Spinal cord (tissue), 9 donors: ENCODE measurements at regions not wholly inside any gene's neighbourhood (a gene's known extent, or its start where the extent isn't known, plus 50 kb on each side); places are given as distances from the start of the nearest gene placed in this dataset.
A peak's percentile ranks its signal among the peaks of the same experiment; 100 is the strongest.

Source experiments
- DNase-seq, 6 donors: peaks; one replicate each; pipeline versions ENCODE4 v3.0.0 to v3.0.0-alpha.2; 2013 to 2015; ENCODE audit warnings: low spot score in 6 of 6, low read depth in 4 of 6
- H3K27ac ChIP-seq: one replicate; pipeline ENCODE4 v1.5.1; 2013; ENCODE audit warnings: low read depth, low read length, control low read depth
- H3K27me3 ChIP-seq: one replicate; pipeline ENCODE4 v1.6.1; 2013; ENCODE audit warnings: low read length; ENCODE audit not compliant: control insufficient read depth, insufficient read depth
- H3K36me3 ChIP-seq: one replicate; pipeline ENCODE4 v1.6.1; 2013; ENCODE audit warnings: low read length; ENCODE audit not compliant: control insufficient read depth, insufficient read depth
- H3K4me1 ChIP-seq: one replicate; pipeline ENCODE4 v1.6.1; 2013; ENCODE audit warnings: low read length; ENCODE audit not compliant: control insufficient read depth, insufficient read depth
- H3K4me3 ChIP-seq: one replicate; pipeline ENCODE4 v1.5.1; 2013; ENCODE audit warnings: low read depth, low read length, control low read depth
- H3K9me3 ChIP-seq: one replicate; pipeline ENCODE4 v1.6.1; 2013; ENCODE audit warnings: low read length; ENCODE audit not compliant: control insufficient read depth, insufficient read depth
- WGBS: methylation state at CpG from one replicate; pipeline ENCODE4 v1.1.5; 2013; ENCODE audit warnings: missing lambda C conversion rate; ENCODE audit not compliant: insufficient coverage; 5-methylcytosine and 5-hydroxymethylcytosine counted together
- donor health status: healthy.

- no peaks in the 10 kb centered on the region for H3K9me3 ChIP-seq
- DNase-seq = no peak
- no peaks in the 10 kb centered on the region for H3K36me3 ChIP-seq
- H3K27ac ChIP-seq = no peak overlapping the region
- H3K27me3 ChIP-seq = no peaks in the 10 kb centered on the region
- H3K4me1 ChIP-seq = no peaks in the 10 kb centered on the region
- H3K4me3 ChIP-seq = no peak overlapping the region
- WGBS = 92% methylated on average over 2 of the region's 2 CpGs
These were observed 416.0 kb upstream of the CCNH start for GRCh38 chr5:87828545-87829216.

GRCh38 chr5:87827539-87827938 is 414.8 kb upstream of the CCNH start:
- H3K4me1 ChIP-seq = no peaks in the 10 kb centered on the region
- DNase-seq = peak in 1 of 6 donors; percentile 2
- H3K4me3 ChIP-seq = no peak overlapping the region
- no peak overlapping the region for H3K27ac ChIP-seq
- H3K9me3 ChIP-seq = no peaks in the 10 kb centered on the region
- H3K36me3 ChIP-seq = no peaks in the 10 kb centered on the region
- 83% methylated on average over 2 of the region's 8 CpGs for WGBS
- no peaks in the 10 kb centered on the region for H3K27me3 ChIP-seq

GRCh38 chr5:87826507-87826906 is 413.8 kb upstream of the CCNH start:
- H3K27ac ChIP-seq = no peak overlapping the region
- no peak overlapping the region for H3K4me3 ChIP-seq
- DNase-seq = no peak
- H3K27me3 ChIP-seq = no peaks in the 10 kb centered on the region
- no peaks in the 10 kb centered on the region for H3K9me3 ChIP-seq
- H3K36me3 ChIP-seq = no peaks in the 10 kb centered on the region
- no CpG with 5 or more reads among the region's 3 CpGs for WGBS
- H3K4me1 ChIP-seq = no peaks in the 10 kb centered on the region

GRCh38 chr5:87825583-87825982 is 412.9 kb upstream of the CCNH start:
- peak in 2 of 6 donors; percentile 10 to 58 for DNase-seq
- H3K27me3 ChIP-seq = no peaks in the 10 kb centered on the region
- no peak overlapping the region for H3K4me3 ChIP-seq
- H3K27ac ChIP-seq = no peak overlapping the region
- no CpG with 5 or more reads among the region's 1 CpG for WGBS
- H3K9me3 ChIP-seq = no peaks in the 10 kb centered on the region
- H3K36me3 ChIP-seq = no peaks in the 10 kb centered on the region
- no peaks in the 10 kb centered on the region for H3K4me1 ChIP-seq

GRCh38 chr5:87807783-87808182 is 395.1 kb upstream of the CCNH start:
- Histone ChIP-seq H3K36me3 (no peaks in the 10 kb centered on the region), H3K9me3 (peaks cover 2% of the 10 kb centered on the region), H3K27me3 (no peaks in the 10 kb centered on the region), H3K27ac (no peak overlapping the region), H3K4me3 (no peak overlapping the region), H3K4me1 (no peaks in the 10 kb centered on the region)
- no peak for DNase-seq

- Histone ChIP-seq H3K36me3 (no peaks in the 10 kb centered on the region), H3K27me3 (no peaks in the 10 kb centered on the region), H3K4me1 (no peaks in the 10 kb centered on the region), H3K9me3 (peaks cover 2% of the 10 kb centered on the region), H3K27ac (no peak overlapping the region), H3K4me3 (no peak overlapping the region)
- DNase-seq = no peak
These were observed 390.6 kb upstream of the CCNH start for GRCh38 chr5:87803352-87803751.

- Histone ChIP-seq H3K27me3 (no peaks in the 10 kb centered on the region), H3K4me3 (no peak overlapping the region)
- WGBS = no CpG with 5 or more reads among the region's 4 CpGs
These were observed 379.1 kb upstream of the CCNH start for GRCh38 chr5:87791869-87792268.

GRCh38 chr5:87788416-87788815 is 375.7 kb upstream of the CCNH start:
- peak in 2 of 6 donors; percentile 80 to 90 for DNase-seq
- Histone ChIP-seq H3K27ac (peak overlapping the region; percentile 81), H3K4me1 (no peaks in the 10 kb centered on the region), H3K4me3 (peak overlapping the region; percentile 16), H3K36me3 (no peaks in the 10 kb centered on the region), H3K9me3 (no peaks in the 10 kb centered on the region), H3K27me3 (no peaks in the 10 kb centered on the region)
- WGBS = 40% methylated on average over 1 of the region's 2 CpGs

More at GRCh38 chr5:87791869-87792268, 379.1 kb upstream of the CCNH start:
- peak in 1 of 6 donors; percentile 61 for DNase-seq
- Histone ChIP-seq H3K27ac (no peak overlapping the region), H3K36me3 (no peaks in the 10 kb centered on the region), H3K9me3 (no peaks in the 10 kb centered on the region), H3K4me1 (no peaks in the 10 kb centered on the region)

GRCh38 chr5:87787625-87788256 is 375.0 kb upstream of the CCNH start:
- H3K4me3 ChIP-seq = peak overlapping the region; percentile 16
- peak in 2 of 6 donors; percentile 83 to 94 for DNase-seq
- WGBS = no CpG with 5 or more reads among the region's 2 CpGs
- H3K27me3 ChIP-seq = no peaks in the 10 kb centered on the region
- no peaks in the 10 kb centered on the region for H3K36me3 ChIP-seq
- H3K9me3 ChIP-seq = no peaks in the 10 kb centered on the region
- no peaks in the 10 kb centered on the region for H3K4me1 ChIP-seq
- peak overlapping the region; percentile 81 for H3K27ac ChIP-seq

- H3K36me3 ChIP-seq = no peaks in the 10 kb centered on the region
- no peaks in the 10 kb centered on the region for H3K9me3 ChIP-seq
- no peaks in the 10 kb centered on the region for H3K4me1 ChIP-seq
- H3K4me3 ChIP-seq = no peak overlapping the region
- H3K27me3 ChIP-seq = no peaks in the 10 kb centered on the region
- no CpG with 5 or more reads among the region's 4 CpGs for WGBS
- peak in 2 of 6 donors; percentile 74 to 82 for DNase-seq
- H3K27ac ChIP-seq = peak overlapping the region; percentile 81
These were observed 374.4 kb upstream of the CCNH start for GRCh38 chr5:87787086-87787485.
